NCI-H2196 treated with DMSO at 0.1 percent for 48 hours (cell line): ENCODE measurements at regions not wholly inside any gene's neighbourhood (a gene's known extent, or its start where the extent isn't known, plus 50 kb on each side); places are given as distances from the start of the nearest gene placed in this dataset.
A peak's percentile ranks its signal among the peaks of the same experiment; 100 is the strongest.

ENCODE experiments used
- DNase-seq: peaks from one replicate; lab custom pipeline; 2025; ENCODE audit not compliant: unreplicated experiment; lab: John Stamatoyannopoulos, UW

DNA sequence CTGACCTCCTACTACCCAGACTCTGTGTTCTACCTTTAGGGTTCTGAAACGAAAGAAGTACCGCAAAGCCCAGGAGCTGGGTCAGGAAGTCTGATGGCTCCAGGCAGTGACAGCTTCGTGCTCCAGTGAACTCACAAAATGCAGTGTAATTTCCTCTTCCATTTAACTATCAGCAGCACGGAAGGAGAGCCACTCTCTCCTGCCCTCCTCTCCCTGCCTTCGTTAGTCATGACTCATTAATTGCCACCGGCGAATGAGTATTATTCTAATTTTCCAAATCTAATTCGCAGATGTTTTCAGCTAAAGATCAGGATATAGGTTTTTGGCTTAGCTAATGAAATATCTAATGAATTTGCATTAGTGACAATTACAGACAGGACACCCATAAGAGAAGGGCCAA, 1262.0 kb downstream of the TYW1 start:
- DNase-seq, result no peak

DNA sequence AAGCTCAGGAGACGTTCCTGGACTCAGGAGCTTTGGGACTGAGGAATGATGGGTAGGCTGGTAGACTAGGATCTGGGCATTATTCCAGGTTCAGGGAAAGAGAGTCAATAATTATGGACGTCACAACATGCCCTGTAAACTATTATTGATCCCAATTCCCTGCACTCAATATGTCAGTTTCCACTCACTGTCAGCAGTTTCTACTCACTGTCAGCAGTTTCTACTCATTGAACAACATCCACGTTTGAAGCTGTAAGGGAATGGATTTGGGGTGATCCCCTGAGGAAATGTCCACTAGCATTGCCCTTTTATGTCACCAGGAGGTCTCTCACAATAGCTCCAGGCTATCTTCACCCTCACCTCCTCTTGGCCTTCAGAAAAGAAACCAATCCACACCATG, 1268.6 kb downstream of the TYW1 start:
- no peak for DNase-seq

GRCh38 chr7:68266004-68266579, 1269.5 kb downstream of the TYW1 start:
- DNase-seq, result no peak

GRCh38 chr7:68267486-68267885, 1270.9 kb downstream of the TYW1 start:
- no peak for DNase-seq

GRCh38 chr7:68269405-68269804, 1272.8 kb downstream of the TYW1 start:
- peak; percentile 36 for DNase-seq

- no peak for DNase-seq
These were observed 1275.9 kb downstream of the TYW1 start for GRCh38 chr7:68272507-68272906.

- DNase-seq, result no peak
These were observed 1280.1 kb downstream of the TYW1 start for GRCh38 chr7:68276725-68277124.

DNA sequence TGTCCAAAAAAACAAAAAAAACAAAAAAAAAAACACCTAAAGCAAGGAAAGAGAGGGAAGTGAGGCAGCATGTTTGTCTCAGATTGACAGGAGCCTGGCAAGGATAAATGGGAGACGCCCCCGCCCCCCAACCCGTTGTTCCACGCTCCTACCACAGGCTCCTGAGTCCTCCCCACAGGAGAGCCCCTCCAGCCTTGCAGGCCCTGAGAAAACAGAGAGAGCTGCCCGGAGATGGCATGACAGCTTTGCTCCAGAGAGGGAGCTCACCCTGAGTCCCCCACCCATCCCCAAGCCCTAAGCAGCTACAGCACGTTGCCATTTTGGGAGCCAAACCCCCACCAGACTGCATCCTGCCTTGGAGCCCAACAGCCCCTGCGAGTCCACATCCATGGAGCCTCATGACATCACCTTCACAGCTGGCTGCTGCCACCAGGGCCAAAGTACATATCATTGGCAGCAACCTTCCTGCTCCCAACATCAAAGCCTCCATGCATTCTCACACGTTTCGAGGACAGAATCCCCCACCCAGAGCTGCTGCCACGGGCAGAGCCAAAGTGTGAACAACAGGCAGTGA, 1283.3 kb downstream of the TYW1 start:
- no peak for DNase-seq

DNA sequence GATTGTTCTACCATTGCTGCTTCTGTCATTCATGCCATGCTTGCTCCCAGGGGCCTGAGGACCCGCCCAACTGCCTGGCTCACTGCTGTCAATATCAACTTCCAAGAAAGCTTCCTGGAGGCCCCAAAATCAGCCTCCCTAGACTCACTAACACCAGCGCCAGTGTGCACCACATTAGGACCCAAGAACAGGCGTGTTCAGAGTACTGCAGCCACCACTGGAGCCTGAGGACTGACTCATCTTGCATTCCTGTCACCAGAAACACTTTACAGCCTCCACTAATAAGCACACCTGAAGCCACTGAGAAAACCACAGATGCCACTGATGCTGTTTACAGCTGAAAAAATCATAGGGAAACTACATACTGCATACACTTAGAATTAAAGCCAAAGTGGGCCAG, 1284.3 kb downstream of the TYW1 start:
- DNase-seq, result no peak

DNA sequence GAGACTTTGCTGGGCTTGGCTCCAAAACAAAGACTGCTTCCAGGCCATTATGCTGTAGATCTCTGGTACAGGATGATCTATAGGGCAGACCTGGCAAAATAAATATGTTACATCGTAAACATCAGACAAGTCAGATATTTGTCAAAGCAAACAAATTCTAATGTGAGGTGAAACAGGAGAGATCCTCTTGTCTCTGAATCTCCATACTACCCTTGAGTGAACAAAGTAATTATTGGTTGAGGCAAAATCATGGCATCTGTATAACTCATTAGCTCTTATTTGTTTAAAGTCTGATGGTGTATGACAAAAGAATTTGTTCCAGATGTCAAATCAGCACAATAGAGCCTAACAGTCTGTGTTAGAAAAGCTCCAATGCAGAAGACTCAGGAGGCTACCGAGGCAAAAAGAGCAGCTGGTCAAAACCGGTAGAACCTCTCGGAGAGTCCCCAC, 1291.5 kb downstream of the TYW1 start:
- no peak for DNase-seq

- DNase-seq, result no peak
These were observed 1295.1 kb downstream of the TYW1 start for GRCh38 chr7:68291710-68292109.

DNA sequence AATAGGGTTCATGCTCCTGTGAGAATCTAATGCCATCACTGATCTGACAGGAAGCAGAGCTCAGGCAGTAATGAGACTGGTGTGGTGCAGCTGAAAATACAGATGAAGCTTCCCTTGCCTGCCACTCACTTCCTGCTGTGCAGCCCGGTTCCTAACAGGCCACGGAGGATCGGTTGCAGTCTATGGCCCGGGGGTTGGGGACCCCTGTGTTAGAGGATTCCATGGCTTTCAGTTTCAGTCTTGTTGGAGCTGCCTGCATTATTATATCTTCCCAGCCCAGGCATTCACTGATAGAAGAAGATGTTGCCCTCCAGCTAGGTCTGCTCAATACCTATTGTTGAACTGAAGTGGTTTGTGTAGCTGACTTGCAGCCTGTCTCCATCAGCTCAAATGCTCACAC, 1298.8 kb downstream of the TYW1 start:
- no peak for DNase-seq

DNA sequence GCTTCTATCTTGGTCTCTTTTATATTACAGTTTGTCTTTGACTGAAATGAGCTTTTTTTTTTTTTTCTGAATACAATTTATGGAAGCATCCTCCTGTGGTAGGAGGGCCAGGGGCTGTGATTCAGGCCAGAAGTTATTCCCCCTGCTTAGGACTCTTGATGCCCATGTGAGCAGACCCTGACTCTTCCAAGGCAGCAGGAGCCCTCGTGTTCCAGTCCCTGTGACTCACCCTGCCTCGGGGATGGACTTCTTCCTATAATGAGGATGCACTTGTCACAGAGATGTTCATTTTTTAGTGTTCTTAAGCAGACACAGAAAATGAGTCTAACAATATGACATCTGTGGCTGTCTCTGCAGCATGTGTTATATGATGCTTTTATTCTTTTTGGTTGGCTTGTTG, 1293.7 kb upstream of the AUTS2 start:
- no peak for DNase-seq

- DNase-seq, result no peak
These were observed 1291.6 kb upstream of the AUTS2 start for GRCh38 chr7:68306692-68307107.

DNA sequence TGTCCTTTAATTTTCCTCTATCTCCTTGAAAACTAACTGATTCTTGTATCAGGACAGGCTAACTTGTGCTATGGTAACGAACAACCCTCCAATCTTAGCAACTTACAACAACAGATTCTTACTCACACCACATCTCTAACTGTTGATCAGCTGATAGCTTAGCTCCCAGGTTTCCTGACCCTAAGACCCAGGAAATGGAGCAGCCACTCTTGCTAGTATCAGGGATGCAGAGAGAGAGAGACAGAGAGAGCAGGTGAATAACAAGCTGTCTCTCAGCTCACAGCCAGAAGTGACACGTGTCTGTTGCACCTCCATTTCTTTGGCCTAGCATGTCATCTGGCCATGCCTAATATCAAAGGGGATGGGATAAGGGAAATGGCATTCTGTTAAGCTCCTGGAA, 1289.0 kb upstream of the AUTS2 start:
- no peak for DNase-seq

DNA sequence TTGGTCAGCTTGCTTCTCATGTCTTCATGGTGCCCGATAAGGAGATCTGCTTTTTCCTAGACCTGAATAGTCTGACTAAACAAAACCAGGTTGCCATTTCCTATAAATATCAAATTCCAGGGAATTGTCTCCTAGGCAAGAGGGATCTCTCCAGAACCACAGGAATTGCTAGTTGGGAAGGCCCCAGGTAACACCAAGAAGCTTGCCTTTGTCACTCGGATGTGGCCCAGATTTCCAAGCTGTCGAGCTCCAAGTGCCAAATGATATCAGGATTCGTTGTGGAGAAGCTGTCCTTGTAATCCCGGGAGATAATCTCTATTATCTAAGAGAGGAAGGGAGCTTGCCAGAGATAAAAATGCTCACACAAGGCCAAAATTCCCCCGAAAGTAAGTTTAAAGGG, 1288.5 kb upstream of the AUTS2 start:
- no peak for DNase-seq

- no peak for DNase-seq
These were observed 1286.3 kb upstream of the AUTS2 start for GRCh38 chr7:68311958-68312357.

GRCh38 chr7:68313806-68314205, 1284.5 kb upstream of the AUTS2 start:
- peak; percentile 57 for DNase-seq

GRCh38 chr7:68314208-68314607, 1284.1 kb upstream of the AUTS2 start:
- DNase-seq, result peak; percentile 54

- no peak for DNase-seq
These were observed 1280.8 kb upstream of the AUTS2 start for GRCh38 chr7:68317476-68317875.

DNA sequence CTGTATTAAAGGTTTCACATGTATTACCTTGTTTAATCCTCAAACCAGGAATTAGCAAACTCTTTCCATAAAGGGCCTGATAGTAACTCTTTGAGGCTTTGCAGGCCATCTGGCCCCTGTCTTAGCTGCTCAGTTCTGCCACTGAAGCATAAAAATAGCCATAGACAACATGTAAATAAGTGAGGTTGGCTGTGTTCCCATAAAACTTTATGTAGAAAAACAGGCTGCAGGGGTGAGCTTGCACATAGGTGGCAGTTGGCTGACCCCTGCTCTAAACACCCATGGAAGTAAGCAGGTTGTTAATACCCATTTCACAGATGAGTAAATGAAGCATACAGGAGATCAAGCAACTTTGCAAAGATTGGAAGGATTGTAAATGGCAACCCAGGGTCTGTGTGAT, 1279.2 kb upstream of the AUTS2 start:
- DNase-seq, result no peak

DNA sequence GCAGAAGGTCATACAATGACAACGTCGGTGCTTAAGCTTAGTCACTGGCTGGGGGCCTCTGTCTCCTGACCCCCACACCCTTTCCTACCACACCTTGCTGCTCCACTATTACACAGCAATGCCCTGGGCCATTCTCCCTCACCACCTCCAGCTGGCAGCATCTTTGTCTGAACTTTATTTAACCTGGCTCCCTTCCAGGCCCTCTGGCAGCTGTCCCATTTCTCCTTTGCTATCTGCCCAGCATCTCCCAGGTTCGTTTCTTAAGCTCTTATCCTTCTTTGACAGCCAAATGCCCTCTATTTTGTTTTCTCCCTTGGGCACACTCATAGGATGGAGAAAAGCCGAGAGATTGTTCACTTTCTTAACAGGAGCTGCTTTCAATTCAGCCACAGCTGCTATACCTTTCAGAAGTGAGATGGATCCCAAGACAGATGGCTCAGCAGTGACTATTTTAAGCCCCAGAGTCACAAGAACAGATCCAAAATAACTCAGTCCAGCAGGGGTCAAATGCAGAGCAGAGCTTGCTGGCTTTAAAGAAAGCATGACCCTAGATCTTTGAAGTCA, 1277.1 kb upstream of the AUTS2 start:
- DNase-seq, result peak; percentile 77
